ENCODE measurements at regions not wholly inside any gene's neighbourhood (a gene's known extent, or its start where the extent isn't known, plus 50 kb on each side); places are given as distances from the start of the nearest gene placed in this dataset.

GRCh38 chr3:22900296-22900695 lies 302.8 kb upstream of the UBE2E2 start:
- Histone ChIP-seq H3K79me2 (ENCODE audit: control insufficient read depth, insufficient read depth, low read length) (no peaks in the 10 kb centered on the region), H3K4me3 (no peak overlapping the region), H3K9me3 (replicated peaks; ENCODE audit: control insufficient read depth, insufficient read depth, low read depth, low read length) (no peaks in the 10 kb centered on the region), H3K36me3 (ENCODE audit: control insufficient read depth, insufficient read depth, low read length) (no peaks in the 10 kb centered on the region), H3K4me2 (ENCODE audit: insufficient read depth, low read length) (no peak overlapping the region), H4K20me1 (replicated peaks; ENCODE audit: control insufficient read depth, insufficient read depth, low read length) (no peaks in the 10 kb centered on the region), H3K4me1 (replicated peaks in 1 of 2; ENCODE audit: control insufficient read depth in 2 of 2, insufficient read depth in 2 of 2, low read length in 2 of 2) (no peaks in the 10 kb centered on the region), H2AFZ (ENCODE audit: low read depth, low read length) (no peak overlapping the region), H3K27ac (ENCODE audit: extremely low read depth, low read depth, low read length) (no peak overlapping the region), H3K9ac (ENCODE audit: insufficient read depth in 1 of 2, low read depth in 2 of 2, low read length in 2 of 2) (no peak overlapping the region), H3K9me1 (ENCODE audit: control insufficient read depth, insufficient read depth, low read length) (no peaks in the 10 kb centered on the region), H3K27me3 (ENCODE audit: control insufficient read depth in 2 of 2, insufficient read depth in 2 of 2, low read length in 2 of 2) (no peaks in the 10 kb centered on the region)
- FAIRE-seq, result no peak
- TF ChIP-seq ARHGAP35 (IDR thresholded peaks at IDR 0.05; ENCODE audit: partially characterized antibody) (no peak), PRPF4 (IDR thresholded peaks at IDR 0.05; ENCODE audit: insufficient read depth, low read depth, low read length, poor library complexity, severe bottlenecking) (no peak), WHSC1 (IDR thresholded peaks at IDR 0.05; ENCODE audit: low read length) (no peak), NFATC3 (IDR thresholded peaks at IDR 0.05) (no peak), BCOR (IDR thresholded peaks at IDR 0.05) (no peak), ELK3 (CRISPR knock-in tag; IDR thresholded peaks at IDR 0.05) (no peak), MCM2 (IDR thresholded peaks at IDR 0.05; ENCODE audit: low read depth) (no peak), ILK (tag; IDR thresholded peaks at IDR 0.05; ENCODE audit: borderline replicate concordance, low read depth) (no peak), MAFG (tag; conservative IDR thresholded peaks at IDR 0.05) (no peak), ZNF507 (tag; conservative IDR thresholded peaks at IDR 0.05) (no peak), L3MBTL2 (IDR thresholded peaks at IDR 0.05) (no peak), CREBBP (IDR thresholded peaks at IDR 0.05; ENCODE audit: low read depth, low read length) (no peak)
- TF ChIP-seq, protein P1, sequence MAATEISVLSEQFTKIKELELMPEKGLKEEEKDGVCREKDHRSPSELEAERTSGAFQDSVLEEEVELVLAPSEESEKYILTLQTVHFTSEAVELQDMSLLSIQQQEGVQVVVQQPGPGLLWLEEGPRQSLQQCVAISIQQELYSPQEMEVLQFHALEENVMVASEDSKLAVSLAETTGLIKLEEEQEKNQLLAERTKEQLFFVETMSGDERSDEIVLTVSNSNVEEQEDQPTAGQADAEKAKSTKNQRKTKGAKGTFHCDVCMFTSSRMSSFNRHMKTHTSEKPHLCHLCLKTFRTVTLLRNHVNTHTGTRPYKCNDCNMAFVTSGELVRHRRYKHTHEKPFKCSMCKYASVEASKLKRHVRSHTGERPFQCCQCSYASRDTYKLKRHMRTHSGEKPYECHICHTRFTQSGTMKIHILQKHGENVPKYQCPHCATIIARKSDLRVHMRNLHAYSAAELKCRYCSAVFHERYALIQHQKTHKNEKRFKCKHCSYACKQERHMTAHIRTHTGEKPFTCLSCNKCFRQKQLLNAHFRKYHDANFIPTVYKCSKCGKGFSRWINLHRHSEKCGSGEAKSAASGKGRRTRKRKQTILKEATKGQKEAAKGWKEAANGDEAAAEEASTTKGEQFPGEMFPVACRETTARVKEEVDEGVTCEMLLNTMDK (IDR thresholded peaks at IDR 0.05; ENCODE audit: borderline replicate concordance, insufficient read depth, low read depth, low read length, poor library complexity, severe bottlenecking), result no peak
- ATAC-seq, result no peak
- no TSS peak for BruUV-seq (replicated peaks)
- in situ Hi-C loops (cut with MboI), result no loop called here
- intact Hi-C loops (cut with micrococcal nuclease), result no loop called here
- DNase-seq (ENCODE audit: extremely low read depth in 1 of 4, low spot score in 3 of 4), result no peak
- ChIA-PET POLR2A (no interaction called here), CTCF (ENCODE audit: low intra/inter-chr PET ratio) (no interaction called here)
- 0% methylated on average over 2 of the region's 2 CpGs for WGBS (ENCODE audit: insufficient coverage, low coverage, missing lambda C conversion rate)
